Stimulated activated CD4-positive, alpha-beta T cell treated with anti-CD3 and anti-CD28 coated beads, Interleukin-4, amount 100 ng/mL, for 1 hour (primary cell): ENCODE measurements at regions not wholly inside any gene's neighbourhood (a gene's known extent, or its start where the extent isn't known, plus 50 kb on each side); places are given as distances from the start of the nearest gene placed in this dataset.

Experiments used
- DNase-seq: peaks from one replicate; pipeline ENCODE4 v3.0.0-alpha.2; 2020

GRCh38 chr1:199122085-199122484 is 483.2 kb downstream of the PTPRC start:
- DNase-seq: no peak

- no peak for DNase-seq
These were observed 483.9 kb downstream of the PTPRC start for GRCh38 chr1:199122532-199123311.

- DNase-seq: no peak
These were observed 484.8 kb downstream of the PTPRC start for GRCh38 chr1:199123615-199124014.

- no peak for DNase-seq
These were observed 485.5 kb downstream of the PTPRC start for GRCh38 chr1:199124351-199124750.

- DNase-seq: no peak
These were observed 490.4 kb downstream of the PTPRC start for GRCh38 chr1:199129247-199129646.

GRCh38 chr1:199132006-199132405 is 493.2 kb downstream of the PTPRC start:
- DNase-seq: no peak

GRCh38 chr1:199135901-199136300 is 497.1 kb downstream of the PTPRC start:
- DNase-seq: no peak

- DNase-seq: no peak
These were observed 499.2 kb downstream of the PTPRC start for GRCh38 chr1:199138061-199138460.

- no peak for DNase-seq
These were observed 510.8 kb downstream of the PTPRC start for GRCh38 chr1:199149591-199149990.

- DNase-seq: no peak
These were observed 511.9 kb downstream of the PTPRC start for GRCh38 chr1:199150756-199151155.

- no peak for DNase-seq
These were observed 513.0 kb downstream of the PTPRC start for GRCh38 chr1:199151634-199152425.

GRCh38 chr1:199152676-199153075 is 513.8 kb downstream of the PTPRC start:
- no peak for DNase-seq

GRCh38 chr1:199155166-199156019 is 516.6 kb downstream of the PTPRC start:
- DNase-seq: no peak

- no peak for DNase-seq
These were observed 518.7 kb downstream of the PTPRC start for GRCh38 chr1:199157494-199157893.

- DNase-seq: no peak
These were observed 521.9 kb downstream of the PTPRC start for GRCh38 chr1:199160521-199161318.

GRCh38 chr1:199161319-199161680 is 522.5 kb downstream of the PTPRC start:
- no peak for DNase-seq

- DNase-seq: no peak
These were observed 523.0 kb downstream of the PTPRC start for GRCh38 chr1:199161766-199162303.

- DNase-seq: no peak
These were observed 524.4 kb downstream of the PTPRC start for GRCh38 chr1:199163267-199163666.

GRCh38 chr1:199163670-199164069 is 524.8 kb downstream of the PTPRC start:
- DNase-seq: no peak

- DNase-seq: no peak
These were observed 528.6 kb downstream of the PTPRC start for GRCh38 chr1:199167460-199167859.

- DNase-seq: no peak
These were observed 530.2 kb downstream of the PTPRC start for GRCh38 chr1:199168888-199169585.

GRCh38 chr1:199170711-199171110 is 531.9 kb downstream of the PTPRC start:
- DNase-seq: no peak
